Spleen (tissue), 11 donors: ENCODE measurements at regions not wholly inside any gene's neighbourhood (a gene's known extent, or its start where the extent isn't known, plus 50 kb on each side); places are given as distances from the start of the nearest gene placed in this dataset.

Source experiments
- DNase-seq: peaks from one replicate; pipeline ENCODE4 v3.0.0-alpha.2; 2020
- H3K27ac ChIP-seq, 8 donors: fragments of 200-600 bp; sonication (generic) in 7 of 8; 1 replicate in 4 of 8; 2 replicates in 4 of 8; pipeline versions ENCODE4 v1.5.0 to v1.8.0; 2016 to 2021; ENCODE audit warnings: inconsistent platforms in 4 of 8, mild to moderate bottlenecking in 4 of 8, moderate library complexity in 1 of 8
- H3K27me3 ChIP-seq, 7 donors: fragments of 200-600 bp; sonication (generic) in 6 of 7; replicated peaks in 1 of 7; 1 replicate in 4 of 7; 2 replicates in 3 of 7; pipeline versions ENCODE4 v1.5.0 to v1.8.0; 2016 to 2021; ENCODE audit warnings: inconsistent platforms in 3 of 7, mild to moderate bottlenecking in 1 of 7
- H3K36me3 ChIP-seq, 6 donors: fragments of 200-600 bp; sonication (generic) in 5 of 6; 1 replicate in 4 of 6; 2 replicates in 2 of 6; pipeline versions ENCODE4 v1.5.0 to v1.8.0; 2016 to 2021; ENCODE audit warnings: inconsistent platforms in 2 of 6
- H3K4me1 ChIP-seq, 6 donors: fragments of 200-600 bp; sonication (generic) in 5 of 6; 1 replicate in 3 of 6; 2 replicates in 3 of 6; pipeline versions ENCODE4 v1.5.0 to v1.8.0; 2016 to 2021; ENCODE audit warnings: inconsistent platforms in 3 of 6
- H3K4me3 ChIP-seq, 8 donors: fragments of 200-600 bp; sonication (generic) in 7 of 8; 1 replicate in 4 of 8; 2 replicates in 4 of 8; pipeline versions ENCODE4 v1.5.0 to v1.8.0; 2016 to 2021; ENCODE audit warnings: inconsistent platforms in 4 of 8, mild to moderate bottlenecking in 4 of 8, moderate library complexity in 2 of 8
- H3K9me3 ChIP-seq, 8 donors: fragments of 200-600 bp; sonication (generic) in 7 of 8; 1 replicate in 4 of 8; 2 replicates in 4 of 8; pipeline versions ENCODE4 v1.5.0 to v1.8.0; 2016 to 2021; ENCODE audit warnings: inconsistent platforms in 4 of 8
- POLR2A ChIP-seq, 3 donors: fragments of 450-650 bp; IDR thresholded peaks; one replicate each; pipeline ENCODE4 v1.5.1; 2017; ENCODE audit warnings: antibody characterized with exemption in 3 of 3, mild to moderate bottlenecking in 1 of 3
- POLR2AphosphoS5 ChIP-seq, 3 donors: sonication (generic); formaldehyde crosslinking; IDR thresholded peaks; one replicate each; pipeline ENCODE4 v1.5.1; 2017; ENCODE audit warnings: antibody characterized with exemption in 3 of 3
- WGBS, 5 donors: extraction: QIAGEN DNeasy Blood & Tissue Kit in 3 of 5; methylation state at CpG; one replicate each; pipeline versions ENCODE4 v1.1.5 to v1.1.7; 2013 to 2018; 5-methylcytosine and 5-hydroxymethylcytosine counted together
- intact Hi-C: fragments of 100-400 bp; cut with DNase I; formaldehyde crosslinking; loops from one replicate; pipeline ENCODE4 v1.15.0; 2023; ENCODE audit warnings: low total_unique reads
- TF ChIP-seq, protein P1 (sequence below), 11 experiments: fragments of 200-600 bp in 7 of 11; fragments of 450-650 bp in 4 of 11; sonication (generic) in 4 of 11; IDR thresholded peaks in 8 of 11; conservative IDR thresholded peaks in 3 of 11; 1 replicate in 7 of 11; 2 replicates in 4 of 11; pipeline versions ENCODE4 v1.4.0 to v1.8.0; 2016 to 2021; ENCODE audit warnings: antibody characterized with exemption in 11 of 11, inconsistent platforms in 4 of 11, mild to moderate bottlenecking in 1 of 11
- donor health status: healthy with polysubstance abuse.
- donor health status: DM: no; HTN: no; CAD: no; lungs with moderate emphysema.
- donor health status: DM: no; HTN: no; CAD: no.
- donor health status: Bipolar disorder and iron deficiency.
- donor health status: healthy.
- donor health status: DM: no; HTN: no; CAD: no.
- donor health status: DM: yes; HTN: yes; CAD: no.

DNA sequence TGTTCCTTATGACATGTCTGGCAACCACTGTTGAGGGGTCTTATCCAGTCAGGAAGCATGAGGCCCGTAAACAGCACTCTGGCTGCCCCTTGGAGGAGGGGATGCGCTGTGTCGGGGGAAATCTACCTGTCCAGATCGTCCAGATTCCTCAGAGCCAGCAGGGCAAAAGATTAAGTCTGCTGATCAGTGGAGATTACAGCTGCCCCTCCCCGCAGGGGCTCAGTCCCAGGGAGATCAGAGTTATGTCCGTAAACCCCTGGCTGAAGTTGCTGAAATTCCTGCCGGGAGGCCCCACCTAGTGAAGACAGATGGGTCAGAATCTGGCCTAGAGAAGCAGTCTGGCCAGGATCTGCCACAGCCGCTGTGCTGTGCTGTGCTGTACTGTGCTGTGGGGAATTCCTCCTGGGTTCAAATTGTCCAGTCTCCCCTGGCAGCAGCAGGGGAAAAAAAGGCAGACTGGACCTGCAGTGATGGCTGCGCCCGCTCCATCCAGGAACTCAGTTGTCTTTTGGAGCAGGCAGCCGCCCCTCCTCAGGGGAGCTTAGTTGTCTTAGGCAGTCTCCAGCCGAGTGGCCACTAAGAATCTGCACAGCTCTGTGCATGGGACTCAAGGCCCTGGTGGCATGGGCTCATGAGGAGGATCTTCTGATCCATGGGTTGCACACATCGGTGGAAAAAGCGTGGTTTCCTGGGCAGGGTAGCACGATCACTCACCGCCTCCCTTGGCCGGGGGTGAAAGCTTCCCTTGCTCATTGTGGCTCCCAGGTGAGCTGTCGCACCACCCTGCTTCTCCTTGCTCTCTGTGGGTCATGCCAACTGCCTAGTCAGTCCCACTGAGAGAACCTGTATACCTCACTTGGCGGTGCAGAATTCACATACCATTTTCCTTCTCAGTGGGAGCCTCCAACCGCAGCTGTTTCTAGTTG, 1368.8 kb upstream of the ADGRB3 start:
- Histone ChIP-seq H3K4me3 (no peak overlapping the region), H3K36me3 (no peaks in the 10 kb centered on the region), H3K27me3 (no peaks in the 10 kb centered on the region), H3K27ac (no peak overlapping the region), H3K9me3 (peaks cover 0 to 26% (median 11%) of the 10 kb centered on the region in 8 donors), H3K4me1 (no peaks in the 10 kb centered on the region)
- DNase-seq = no peak
- TF ChIP-seq POLR2A (IDR thresholded peaks at IDR 0.05) = no peak
- TF ChIP-seq, protein P1, sequence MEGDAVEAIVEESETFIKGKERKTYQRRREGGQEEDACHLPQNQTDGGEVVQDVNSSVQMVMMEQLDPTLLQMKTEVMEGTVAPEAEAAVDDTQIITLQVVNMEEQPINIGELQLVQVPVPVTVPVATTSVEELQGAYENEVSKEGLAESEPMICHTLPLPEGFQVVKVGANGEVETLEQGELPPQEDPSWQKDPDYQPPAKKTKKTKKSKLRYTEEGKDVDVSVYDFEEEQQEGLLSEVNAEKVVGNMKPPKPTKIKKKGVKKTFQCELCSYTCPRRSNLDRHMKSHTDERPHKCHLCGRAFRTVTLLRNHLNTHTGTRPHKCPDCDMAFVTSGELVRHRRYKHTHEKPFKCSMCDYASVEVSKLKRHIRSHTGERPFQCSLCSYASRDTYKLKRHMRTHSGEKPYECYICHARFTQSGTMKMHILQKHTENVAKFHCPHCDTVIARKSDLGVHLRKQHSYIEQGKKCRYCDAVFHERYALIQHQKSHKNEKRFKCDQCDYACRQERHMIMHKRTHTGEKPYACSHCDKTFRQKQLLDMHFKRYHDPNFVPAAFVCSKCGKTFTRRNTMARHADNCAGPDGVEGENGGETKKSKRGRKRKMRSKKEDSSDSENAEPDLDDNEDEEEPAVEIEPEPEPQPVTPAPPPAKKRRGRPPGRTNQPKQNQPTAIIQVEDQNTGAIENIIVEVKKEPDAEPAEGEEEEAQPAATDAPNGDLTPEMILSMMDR (IDR thresholded peaks at IDR 0.05 in 8 of 11, conservative IDR thresholded peaks at IDR 0.05 in 3 of 11) = no peak
- TF ChIP-seq POLR2AphosphoS5 (IDR thresholded peaks at IDR 0.05) = no peak
- 79 to 90% (median 83%) methylated on average over 14 to 20 of the region's 20 CpGs for WGBS, 5 donors
- intact Hi-C loops = no loop called here

DNA sequence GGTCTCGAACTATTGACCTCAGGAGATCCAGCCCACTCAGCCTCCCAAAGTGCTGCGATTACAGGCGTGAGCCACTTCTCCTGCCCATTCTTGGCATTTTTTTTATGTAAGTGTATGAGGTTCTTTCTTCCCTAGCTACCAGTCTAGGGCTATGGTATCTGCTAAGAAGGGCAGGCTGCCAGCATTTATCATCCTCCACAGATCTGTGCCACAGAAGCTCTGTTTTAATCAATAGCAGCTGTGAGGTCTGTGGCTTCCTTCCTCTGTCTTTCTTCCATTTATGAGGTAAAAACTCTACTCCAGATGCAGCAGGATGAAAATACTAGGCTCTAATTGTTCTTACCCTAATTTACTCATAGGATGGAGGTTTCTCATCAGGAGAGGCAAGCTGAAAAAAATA, 1382.4 kb upstream of the ADGRB3 start:
- TF ChIP-seq, protein P1 (IDR thresholded peaks at IDR 0.05 in 8 of 11, conservative IDR thresholded peaks at IDR 0.05 in 3 of 11) = no peak
- no peak for TF ChIP-seq POLR2AphosphoS5 (IDR thresholded peaks at IDR 0.05)
- WGBS, 5 donors = 65 to 86% (median 71%) methylated on average over 3 of the region's 3 CpGs
- intact Hi-C loops = no loop called here
- no peaks in the 10 kb centered on the region for H3K27me3 ChIP-seq
- no peaks in the 10 kb centered on the region for H3K36me3 ChIP-seq
- no peak overlapping the region for H3K4me3 ChIP-seq
- H3K4me1 ChIP-seq = no peaks in the 10 kb centered on the region
- H3K27ac ChIP-seq = no peak overlapping the region
- no peak for DNase-seq
- peaks cover 0 to 19% (median 2%) of the 10 kb centered on the region in 8 donors for H3K9me3 ChIP-seq

DNA sequence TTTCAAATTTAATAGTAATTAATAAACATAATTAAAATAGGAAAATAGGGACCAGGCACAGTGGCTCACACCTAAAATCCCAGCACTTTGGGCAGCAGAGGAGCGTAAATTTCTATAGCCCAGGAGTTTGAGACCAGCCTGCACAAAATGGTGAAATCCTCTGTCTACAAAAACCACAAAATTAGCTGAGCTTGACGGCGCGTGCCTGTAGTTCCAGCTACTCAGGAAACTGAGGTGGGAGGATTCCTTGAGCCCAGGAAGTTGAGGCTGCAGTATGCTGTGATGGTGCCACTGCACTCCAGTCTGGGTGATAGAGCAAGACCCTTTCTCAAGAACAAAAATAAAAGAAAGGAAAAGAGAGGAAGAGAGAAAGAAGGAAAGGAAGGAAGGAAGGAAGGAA, 1387.0 kb upstream of the ADGRB3 start:
- no peaks in the 10 kb centered on the region for H3K36me3 ChIP-seq

DNA sequence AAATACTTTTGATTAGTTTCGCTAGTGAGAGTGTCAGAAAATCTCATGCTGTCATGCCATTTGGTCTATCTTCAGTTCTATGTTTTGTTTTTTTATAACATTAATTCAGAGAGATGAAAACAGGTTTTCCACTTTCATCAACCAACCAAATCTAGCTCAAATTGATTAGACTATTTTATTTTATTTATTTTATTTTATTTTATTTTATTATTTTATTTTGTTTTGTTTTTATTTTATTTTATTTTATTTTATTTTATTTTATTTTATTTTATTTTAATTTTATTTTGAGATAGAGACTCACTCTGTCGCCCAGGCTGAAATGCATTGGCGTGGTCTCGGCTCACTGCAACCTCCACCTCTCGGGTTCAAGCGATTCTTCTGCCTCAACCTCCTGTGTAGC, 1391.0 kb upstream of the ADGRB3 start:
- WGBS, 5 donors = 83 to 94% (median 85%) methylated on average over 6 of the region's 6 CpGs
- peaks cover 0 to 13% (median 3%) of the 10 kb centered on the region in 8 donors for H3K9me3 ChIP-seq
- no peaks in the 10 kb centered on the region for H3K36me3 ChIP-seq
- no peaks in the 10 kb centered on the region for H3K4me1 ChIP-seq
- no peak overlapping the region for H3K27ac ChIP-seq
- H3K4me3 ChIP-seq = no peak overlapping the region
- no peaks in the 10 kb centered on the region for H3K27me3 ChIP-seq
- TF ChIP-seq, protein P1 (IDR thresholded peaks at IDR 0.05 in 8 of 11, conservative IDR thresholded peaks at IDR 0.05 in 3 of 11) = no peak
- TF ChIP-seq POLR2AphosphoS5 (IDR thresholded peaks at IDR 0.05) (no peak), POLR2A (IDR thresholded peaks at IDR 0.05) (no peak)
- intact Hi-C loops = no loop called here
- no peak for DNase-seq

More for the DNA sequence above, 1387.0 kb upstream of the ADGRB3 start:
- Histone ChIP-seq H3K9me3 (peaks cover 0 to 15% (median 2%) of the 10 kb centered on the region in 8 donors), H3K27me3 (no peaks in the 10 kb centered on the region), H3K27ac (no peak overlapping the region), H3K4me3 (no peak overlapping the region), H3K4me1 (no peaks in the 10 kb centered on the region)
- DNase-seq = no peak
- WGBS, 5 donors = 60 to 67% (median 66%) methylated on average over 4 of the region's 4 CpGs
- TF ChIP-seq POLR2AphosphoS5 (IDR thresholded peaks at IDR 0.05) = no peak
- TF ChIP-seq, protein P1 (IDR thresholded peaks at IDR 0.05 in 8 of 11, conservative IDR thresholded peaks at IDR 0.05 in 3 of 11) = no peak
- TF ChIP-seq POLR2A (IDR thresholded peaks at IDR 0.05) = no peak
- intact Hi-C loops = no loop called here
